NB4 (cell line): ENCODE measurements at regions not wholly inside any gene's neighbourhood (a gene's known extent, or its start where the extent isn't known, plus 50 kb on each side); places are given as distances from the start of the nearest gene placed in this dataset.

ENCODE experiments used
- DNase-seq: peaks from one replicate; pipeline ENCODE4 v3.0.0; 2010; ENCODE audit warnings: low read depth
- H3K4me3 ChIP-seq: one replicate; pipeline ENCODE4 v1.5.1; 2011; ENCODE audit warnings: mild to moderate bottlenecking, low read depth, low read length, moderate library complexity
- CTCF ChIP-seq: IDR thresholded peaks from one replicate; pipeline ENCODE4 v1.5.1; 2012; ENCODE audit warnings: low read depth, low read length
- MAX ChIP-seq: IDR thresholded peaks from 2 replicates; pipeline ENCODE4 v1.6.1; 2011; ENCODE audit warnings: low read depth, low read length
- MYC ChIP-seq: IDR thresholded peaks from 2 replicates; pipeline ENCODE4 v1.6.1; 2011; ENCODE audit warnings: low read depth, low read length
- POLR2A ChIP-seq: IDR thresholded peaks from 2 replicates; pipeline ENCODE4 v1.6.1; 2011; ENCODE audit warnings: mild to moderate bottlenecking; ENCODE audit not compliant: insufficient read length; ENCODE audit errors: extremely low read depth

GRCh38 chr4:133593764-133594163 lies 444.7 kb downstream of the PCDH10 start:
- DNase-seq, result no peak
- no peak for TF ChIP-seq MYC
- TF ChIP-seq MAX, result no peak
- TF ChIP-seq POLR2A, result no peak
- no peak for TF ChIP-seq CTCF
- no peak overlapping the region for H3K4me3 ChIP-seq

- H3K4me3 ChIP-seq, result no peak overlapping the region
- DNase-seq, result no peak
- TF ChIP-seq MYC (no peak), CTCF (no peak), MAX (no peak), POLR2A (no peak)
Observed at GRCh38 chr4:133592591-133592990, 443.5 kb downstream of the PCDH10 start.

- no peak overlapping the region for H3K4me3 ChIP-seq
- no peak for TF ChIP-seq CTCF
- TF ChIP-seq POLR2A, result no peak
- no peak for TF ChIP-seq MYC
- DNase-seq, result no peak
Observed at GRCh38 chr4:133592106-133592505, 443.0 kb downstream of the PCDH10 start.

GRCh38 chr4:133588306-133588705 lies 439.2 kb downstream of the PCDH10 start:
- no peak overlapping the region for H3K4me3 ChIP-seq
- TF ChIP-seq MYC (no peak), POLR2A (no peak), CTCF (no peak), MAX (no peak)
- DNase-seq, result no peak

GRCh38 chr4:133585323-133585722 lies 436.2 kb downstream of the PCDH10 start:
- no peak for TF ChIP-seq CTCF
- no peak for TF ChIP-seq MAX
- TF ChIP-seq MYC, result no peak
- no peak for TF ChIP-seq POLR2A

GRCh38 chr4:133584714-133585113 lies 435.6 kb downstream of the PCDH10 start:
- no peak for DNase-seq
- TF ChIP-seq MAX (no peak), MYC (no peak), CTCF (peak; percentile 3), POLR2A (no peak)
- H3K4me3 ChIP-seq, result no peak overlapping the region

More at GRCh38 chr4:133585323-133585722, 436.2 kb downstream of the PCDH10 start:
- no peak for DNase-seq
- H3K4me3 ChIP-seq, result no peak overlapping the region
